Neural cell (in vitro differentiated cells): ENCODE measurements at regions not wholly inside any gene's neighbourhood (a gene's known extent, or its start where the extent isn't known, plus 50 kb on each side); places are given as distances from the start of the nearest gene placed in this dataset.

Source experiments
- H2AFZ ChIP-seq: fragments of 200-600, 300-800 bp; sonication (generic), shearing (Covaris generic); 2 replicates; pipeline ENCODE4 v1.6.0; 2014; ENCODE audit warnings: low read depth, mild to moderate bottlenecking, antibody characterized with exemption, low read length, moderate library complexity
- H3F3A ChIP-seq: fragments of 200-600 bp; shearing (Covaris generic); 2 replicates; pipeline ENCODE4 v1.6.1; 2016; ENCODE audit warnings: mild to moderate bottlenecking, moderate library complexity, mixed read lengths, antibody characterized with exemption, low read length; ENCODE audit not compliant: insufficient read depth, poor library complexity, severe bottlenecking
- H3K27ac ChIP-seq: fragments of 200-600, 300-800 bp; sonication (generic), shearing (Covaris generic); 2 replicates; pipeline ENCODE4 v1.5.1; 2014; ENCODE audit warnings: mild to moderate bottlenecking, low read length, moderate library complexity
- H3K27me3 ChIP-seq: fragments of 300-800, 200-600 bp; sonication (generic), shearing (Covaris generic); 2 replicates; pipeline ENCODE4 v1.6.0; 2014; ENCODE audit warnings: mild to moderate bottlenecking, low read depth, low read length, moderate library complexity; ENCODE audit not compliant: insufficient read depth
- H3K36me3 ChIP-seq: fragments of 300-800, 200-600 bp; sonication (generic), shearing (Covaris generic); 2 replicates; pipeline ENCODE4 v1.5.1; 2014; ENCODE audit warnings: mild to moderate bottlenecking, antibody characterized with exemption, low read length, moderate library complexity; ENCODE audit not compliant: insufficient read depth
- H3K4me2 ChIP-seq: fragments of 300-800, 200-600 bp; sonication (generic), shearing (Covaris generic); 2 replicates; pipeline ENCODE4 v1.6.0; 2014; ENCODE audit warnings: mild to moderate bottlenecking, low read length
- H3K4me3 ChIP-seq: fragments of 300-800, 200-600 bp; sonication (generic), shearing (Covaris generic); 2 replicates; pipeline ENCODE4 v1.5.1; 2014; ENCODE audit warnings: mild to moderate bottlenecking, low read length, moderate library complexity
- H3K79me2 ChIP-seq: fragments of 200-600 bp; shearing (Covaris generic); replicated peaks from 2 replicates; pipeline ENCODE4 v1.6.0; 2014; ENCODE audit warnings: mild to moderate bottlenecking, low read length, moderate library complexity; ENCODE audit not compliant: insufficient read depth
- H3K9ac ChIP-seq: fragments of 300-800, 200-600 bp; sonication (generic), shearing (Covaris generic); 2 replicates; pipeline ENCODE4 v1.6.1; 2016; ENCODE audit warnings: mild to moderate bottlenecking, low read length, mixed read lengths
- H3K9me2 ChIP-seq: fragments of 200-600 bp; shearing (Covaris generic); 2 replicates; pipeline ENCODE4 v1.6.1; 2016; ENCODE audit warnings: mild to moderate bottlenecking, low read length, mixed read lengths; ENCODE audit not compliant: insufficient read depth
- H3K9me3 ChIP-seq: fragments of 200-600, 300-800 bp; sonication (generic), shearing (Covaris generic); 2 replicates; pipeline ENCODE4 v1.6.1; 2016; ENCODE audit warnings: mild to moderate bottlenecking, mixed run types, low read length, moderate library complexity, mixed read lengths
- H4K20me1 ChIP-seq: fragments of 200-600 bp; shearing (Covaris generic); 2 replicates; pipeline ENCODE4 v1.6.1; 2016; ENCODE audit warnings: mild to moderate bottlenecking, mixed run types; ENCODE audit not compliant: insufficient read depth
- EP300 ChIP-seq: fragments of 450-650 bp; conservative IDR thresholded peaks from 2 replicates; pipeline ENCODE4 v1.6.1; 2014; ENCODE audit warnings: antibody characterized with exemption, mild to moderate bottlenecking, moderate library complexity; ENCODE audit not compliant: poor library complexity, severe bottlenecking
- EZH2 ChIP-seq: fragments of 200-600, 300-800 bp; shearing (Covaris generic), sonication (generic); IDR thresholded peaks from 2 replicates; pipeline ENCODE4 v1.6.1; 2014; ENCODE audit warnings: antibody characterized with exemption, low read length, borderline replicate concordance, mild to moderate bottlenecking; ENCODE audit not compliant: insufficient read depth, poor library complexity, severe bottlenecking
- MXI1 ChIP-seq: fragments of 450-650 bp; conservative IDR thresholded peaks from 2 replicates; pipeline ENCODE4 v1.6.1; 2014; ENCODE audit warnings: antibody characterized with exemption, mild to moderate bottlenecking; ENCODE audit not compliant: poor library complexity, severe bottlenecking
- POLR2AphosphoS5 ChIP-seq: IDR thresholded peaks from 2 replicates; pipeline ENCODE4 v1.6.1; 2012
- RAD21 ChIP-seq: fragments of 450-650 bp; conservative IDR thresholded peaks from 2 replicates; pipeline ENCODE4 v1.6.1; 2014; ENCODE audit warnings: antibody characterized with exemption, mild to moderate bottlenecking, moderate library complexity
- SMC3 ChIP-seq: fragments of 450-650 bp; conservative IDR thresholded peaks from 2 replicates; pipeline ENCODE4 v1.6.1; 2014; ENCODE audit warnings: antibody characterized with exemption, mild to moderate bottlenecking, moderate library complexity; ENCODE audit not compliant: poor library complexity
- TAF1 ChIP-seq: IDR thresholded peaks from 2 replicates; pipeline ENCODE4 v1.6.1; 2012; ENCODE audit warnings: low read depth
- TF ChIP-seq, protein P1 (sequence below): IDR thresholded peaks from 2 replicates; pipeline ENCODE4 v1.6.1; 2012; ENCODE audit warnings: borderline replicate concordance
- TF ChIP-seq, protein P2 (sequence below): fragments of 450-650 bp; IDR thresholded peaks from 2 replicates; pipeline ENCODE4 v1.5.1; 2014; ENCODE audit warnings: antibody characterized with exemption, mild to moderate bottlenecking, moderate library complexity; ENCODE audit not compliant: poor library complexity, severe bottlenecking

DNA sequence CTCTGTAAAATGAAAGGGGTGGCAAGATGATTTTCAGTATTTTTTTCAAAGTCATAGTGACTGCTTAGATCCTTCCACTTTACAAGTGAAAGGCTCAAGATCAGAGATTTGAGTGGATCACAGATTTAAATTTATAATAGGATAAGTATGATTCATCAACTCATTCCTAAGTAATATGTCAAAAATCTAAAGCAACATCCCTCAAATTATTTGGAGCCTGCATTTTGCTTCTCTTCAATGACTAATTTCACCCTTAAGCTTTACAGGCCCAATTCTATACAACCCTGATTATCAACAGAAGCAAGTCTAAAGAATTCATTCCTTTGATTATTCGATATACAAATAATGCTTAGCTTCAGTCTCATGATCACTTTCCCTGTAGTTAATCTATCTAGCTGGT lies 93.9 kb upstream of the HEY2 start:
- H3K4me2 ChIP-seq, result no peak overlapping the region
- H3K4me3 ChIP-seq, result no peak overlapping the region
- no peaks in the 10 kb centered on the region for H3F3A ChIP-seq
- no peak overlapping the region for H2AFZ ChIP-seq
- TF ChIP-seq SMC3, result no peak
- TF ChIP-seq MXI1, result no peak
- TF ChIP-seq EZH2, result no peak
- TF ChIP-seq TAF1, result no peak
- no peak for TF ChIP-seq RAD21
- TF ChIP-seq, protein P1, sequence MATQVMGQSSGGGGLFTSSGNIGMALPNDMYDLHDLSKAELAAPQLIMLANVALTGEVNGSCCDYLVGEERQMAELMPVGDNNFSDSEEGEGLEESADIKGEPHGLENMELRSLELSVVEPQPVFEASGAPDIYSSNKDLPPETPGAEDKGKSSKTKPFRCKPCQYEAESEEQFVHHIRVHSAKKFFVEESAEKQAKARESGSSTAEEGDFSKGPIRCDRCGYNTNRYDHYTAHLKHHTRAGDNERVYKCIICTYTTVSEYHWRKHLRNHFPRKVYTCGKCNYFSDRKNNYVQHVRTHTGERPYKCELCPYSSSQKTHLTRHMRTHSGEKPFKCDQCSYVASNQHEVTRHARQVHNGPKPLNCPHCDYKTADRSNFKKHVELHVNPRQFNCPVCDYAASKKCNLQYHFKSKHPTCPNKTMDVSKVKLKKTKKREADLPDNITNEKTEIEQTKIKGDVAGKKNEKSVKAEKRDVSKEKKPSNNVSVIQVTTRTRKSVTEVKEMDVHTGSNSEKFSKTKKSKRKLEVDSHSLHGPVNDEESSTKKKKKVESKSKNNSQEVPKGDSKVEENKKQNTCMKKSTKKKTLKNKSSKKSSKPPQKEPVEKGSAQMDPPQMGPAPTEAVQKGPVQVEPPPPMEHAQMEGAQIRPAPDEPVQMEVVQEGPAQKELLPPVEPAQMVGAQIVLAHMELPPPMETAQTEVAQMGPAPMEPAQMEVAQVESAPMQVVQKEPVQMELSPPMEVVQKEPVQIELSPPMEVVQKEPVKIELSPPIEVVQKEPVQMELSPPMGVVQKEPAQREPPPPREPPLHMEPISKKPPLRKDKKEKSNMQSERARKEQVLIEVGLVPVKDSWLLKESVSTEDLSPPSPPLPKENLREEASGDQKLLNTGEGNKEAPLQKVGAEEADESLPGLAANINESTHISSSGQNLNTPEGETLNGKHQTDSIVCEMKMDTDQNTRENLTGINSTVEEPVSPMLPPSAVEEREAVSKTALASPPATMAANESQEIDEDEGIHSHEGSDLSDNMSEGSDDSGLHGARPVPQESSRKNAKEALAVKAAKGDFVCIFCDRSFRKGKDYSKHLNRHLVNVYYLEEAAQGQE, result no peak
- TF ChIP-seq EP300, result no peak
- TF ChIP-seq POLR2AphosphoS5, result no peak
- TF ChIP-seq, protein P2, sequence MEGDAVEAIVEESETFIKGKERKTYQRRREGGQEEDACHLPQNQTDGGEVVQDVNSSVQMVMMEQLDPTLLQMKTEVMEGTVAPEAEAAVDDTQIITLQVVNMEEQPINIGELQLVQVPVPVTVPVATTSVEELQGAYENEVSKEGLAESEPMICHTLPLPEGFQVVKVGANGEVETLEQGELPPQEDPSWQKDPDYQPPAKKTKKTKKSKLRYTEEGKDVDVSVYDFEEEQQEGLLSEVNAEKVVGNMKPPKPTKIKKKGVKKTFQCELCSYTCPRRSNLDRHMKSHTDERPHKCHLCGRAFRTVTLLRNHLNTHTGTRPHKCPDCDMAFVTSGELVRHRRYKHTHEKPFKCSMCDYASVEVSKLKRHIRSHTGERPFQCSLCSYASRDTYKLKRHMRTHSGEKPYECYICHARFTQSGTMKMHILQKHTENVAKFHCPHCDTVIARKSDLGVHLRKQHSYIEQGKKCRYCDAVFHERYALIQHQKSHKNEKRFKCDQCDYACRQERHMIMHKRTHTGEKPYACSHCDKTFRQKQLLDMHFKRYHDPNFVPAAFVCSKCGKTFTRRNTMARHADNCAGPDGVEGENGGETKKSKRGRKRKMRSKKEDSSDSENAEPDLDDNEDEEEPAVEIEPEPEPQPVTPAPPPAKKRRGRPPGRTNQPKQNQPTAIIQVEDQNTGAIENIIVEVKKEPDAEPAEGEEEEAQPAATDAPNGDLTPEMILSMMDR, result no peak
- no peaks in the 10 kb centered on the region for H3K27me3 ChIP-seq
- H3K27ac ChIP-seq, result no peak overlapping the region
- no peaks in the 10 kb centered on the region for H3K9me2 ChIP-seq
- no peaks in the 10 kb centered on the region for H3K9me3 ChIP-seq
- H3K79me2 ChIP-seq, result no peaks in the 10 kb centered on the region
- no peaks in the 10 kb centered on the region for H4K20me1 ChIP-seq
- no peak overlapping the region for H3K9ac ChIP-seq
- no peaks in the 10 kb centered on the region for H3K36me3 ChIP-seq

DNA sequence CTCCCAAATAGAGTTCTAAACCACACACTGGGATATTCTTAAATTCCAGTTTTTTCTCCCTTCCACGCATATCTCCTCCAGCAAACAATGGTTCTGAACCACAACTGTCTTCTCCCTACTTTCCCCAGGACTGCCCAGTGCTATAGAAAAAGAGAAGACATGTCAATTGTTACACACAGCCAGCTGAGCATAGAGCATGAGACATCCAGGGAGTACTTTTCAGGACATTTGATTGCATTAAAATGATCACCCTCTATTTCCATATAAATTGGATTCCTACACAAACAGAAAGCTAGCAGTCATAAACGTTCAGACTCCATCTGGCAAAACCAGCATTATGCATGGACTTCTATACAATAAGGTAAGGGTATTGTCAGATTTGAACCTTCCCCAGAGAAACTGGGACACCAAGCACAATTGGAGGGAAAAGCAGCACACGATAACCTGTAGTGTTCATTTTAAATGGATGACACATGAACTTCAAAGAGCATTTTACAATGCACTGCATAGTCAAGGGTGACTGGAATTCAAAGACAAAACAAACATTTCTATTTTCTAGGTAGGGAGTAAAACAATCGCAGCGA lies 93.1 kb upstream of the HEY2 start:
- H4K20me1 ChIP-seq, result no peaks in the 10 kb centered on the region

More for the DNA sequence above, 93.1 kb upstream of the HEY2 start:
- no peak overlapping the region for H3K4me2 ChIP-seq
- H3K9me3 ChIP-seq, result no peaks in the 10 kb centered on the region
- H3K9ac ChIP-seq, result no peak overlapping the region
- H3K79me2 ChIP-seq, result no peaks in the 10 kb centered on the region
- H3K27me3 ChIP-seq, result no peaks in the 10 kb centered on the region
- no peak overlapping the region for H3K4me3 ChIP-seq
- H3K36me3 ChIP-seq, result no peaks in the 10 kb centered on the region
- H3F3A ChIP-seq, result no peaks in the 10 kb centered on the region
- no peak overlapping the region for H3K27ac ChIP-seq
- H3K9me2 ChIP-seq, result no peaks in the 10 kb centered on the region
- H2AFZ ChIP-seq, result no peak overlapping the region
- no peak for TF ChIP-seq POLR2AphosphoS5
- no peak for TF ChIP-seq SMC3
- no peak for TF ChIP-seq MXI1
- TF ChIP-seq, protein P1, result no peak
- TF ChIP-seq EZH2, result no peak
- no peak for TF ChIP-seq RAD21
- TF ChIP-seq, protein P2, result no peak
- TF ChIP-seq EP300, result no peak
- TF ChIP-seq TAF1, result no peak
